ENCODE measurements at regions not wholly inside any gene's neighbourhood (a gene's known extent, or its start where the extent isn't known, plus 50 kb on each side); places are given as distances from the start of the nearest gene placed in this dataset.

GRCh38 chr11:36885154-36885553 is 287.1 kb upstream of the RAG2 start:
- no peaks in the 10 kb centered on the region for H3K36me3 ChIP-seq (ENCODE audit: control insufficient read depth, insufficient read depth, low read length)
- no peak overlapping the region for H3K4me3 ChIP-seq (ENCODE audit: low read depth, low read length)
- TF ChIP-seq CTCF (IDR thresholded peaks at IDR 0.05; ENCODE audit: insufficient read depth, low read length, severe bottlenecking), result no peak
- no peak for FAIRE-seq
- DNase-seq (ENCODE audit: low read depth), result no peak
- H3K27me3 ChIP-seq (ENCODE audit: control insufficient read depth, insufficient read depth, low read length), result no peaks in the 10 kb centered on the region

- Histone ChIP-seq H3K27me3 (ENCODE audit: control insufficient read depth, insufficient read depth, low read length) (no peaks in the 10 kb centered on the region), H3K36me3 (ENCODE audit: control insufficient read depth, insufficient read depth, low read length) (no peaks in the 10 kb centered on the region), H3K4me3 (ENCODE audit: low read depth, low read length) (no peak overlapping the region)
- no peak for TF ChIP-seq CTCF (IDR thresholded peaks at IDR 0.05; ENCODE audit: insufficient read depth, low read length, severe bottlenecking)
- FAIRE-seq (no peak), DNase-seq (ENCODE audit: low read depth) (no peak)
Observed at GRCh38 chr11:36878737-36879136, 280.7 kb upstream of the RAG2 start.

GRCh38 chr11:36877149-36877548 is 279.1 kb upstream of the RAG2 start:
- FAIRE-seq (no peak), DNase-seq (ENCODE audit: low read depth) (no peak)
- H3K27me3 ChIP-seq (ENCODE audit: control insufficient read depth, insufficient read depth, low read length), result no peaks in the 10 kb centered on the region
- H3K4me3 ChIP-seq (ENCODE audit: low read depth, low read length), result no peak overlapping the region
- no peaks in the 10 kb centered on the region for H3K36me3 ChIP-seq (ENCODE audit: control insufficient read depth, insufficient read depth, low read length)
- TF ChIP-seq CTCF (IDR thresholded peaks at IDR 0.05; ENCODE audit: insufficient read depth, low read length, severe bottlenecking), result no peak

- no peak for TF ChIP-seq CTCF (IDR thresholded peaks at IDR 0.05; ENCODE audit: insufficient read depth, low read length, severe bottlenecking)
- no peaks in the 10 kb centered on the region for H3K27me3 ChIP-seq (ENCODE audit: control insufficient read depth, insufficient read depth, low read length)
- DNase-seq (ENCODE audit: low read depth) (no peak), FAIRE-seq (no peak)
- no peak overlapping the region for H3K4me3 ChIP-seq (ENCODE audit: low read depth, low read length)
- H3K36me3 ChIP-seq (ENCODE audit: control insufficient read depth, insufficient read depth, low read length), result no peaks in the 10 kb centered on the region
Observed at GRCh38 chr11:36876266-36876665, 278.2 kb upstream of the RAG2 start.

- Histone ChIP-seq H3K4me3 (ENCODE audit: low read depth, low read length) (no peak overlapping the region), H3K27me3 (ENCODE audit: control insufficient read depth, insufficient read depth, low read length) (no peaks in the 10 kb centered on the region), H3K36me3 (ENCODE audit: control insufficient read depth, insufficient read depth, low read length) (no peaks in the 10 kb centered on the region)
- TF ChIP-seq CTCF (IDR thresholded peaks at IDR 0.05; ENCODE audit: insufficient read depth, low read length, severe bottlenecking), result no peak
- DNase-seq (ENCODE audit: low read depth), result no peak
- no peak for FAIRE-seq
Observed at GRCh38 chr11:36874291-36874690, 276.3 kb upstream of the RAG2 start.

- Histone ChIP-seq H3K36me3 (ENCODE audit: control insufficient read depth, insufficient read depth, low read length) (no peaks in the 10 kb centered on the region), H3K27me3 (ENCODE audit: control insufficient read depth, insufficient read depth, low read length) (no peaks in the 10 kb centered on the region), H3K4me3 (ENCODE audit: low read depth, low read length) (no peak overlapping the region)
- DNase-seq (ENCODE audit: low read depth) (no peak), FAIRE-seq (no peak)
- TF ChIP-seq CTCF (IDR thresholded peaks at IDR 0.05; ENCODE audit: insufficient read depth, low read length, severe bottlenecking), result no peak
Observed at GRCh38 chr11:36870361-36870760, 272.3 kb upstream of the RAG2 start.

All from bronchial epithelial cell (primary cell).